ENCODE measurements at regions not wholly inside any gene's neighbourhood (a gene's known extent, or its start where the extent isn't known, plus 50 kb on each side); places are given as distances from the start of the nearest gene placed in this dataset.

- TF ChIP-seq, protein P1, sequence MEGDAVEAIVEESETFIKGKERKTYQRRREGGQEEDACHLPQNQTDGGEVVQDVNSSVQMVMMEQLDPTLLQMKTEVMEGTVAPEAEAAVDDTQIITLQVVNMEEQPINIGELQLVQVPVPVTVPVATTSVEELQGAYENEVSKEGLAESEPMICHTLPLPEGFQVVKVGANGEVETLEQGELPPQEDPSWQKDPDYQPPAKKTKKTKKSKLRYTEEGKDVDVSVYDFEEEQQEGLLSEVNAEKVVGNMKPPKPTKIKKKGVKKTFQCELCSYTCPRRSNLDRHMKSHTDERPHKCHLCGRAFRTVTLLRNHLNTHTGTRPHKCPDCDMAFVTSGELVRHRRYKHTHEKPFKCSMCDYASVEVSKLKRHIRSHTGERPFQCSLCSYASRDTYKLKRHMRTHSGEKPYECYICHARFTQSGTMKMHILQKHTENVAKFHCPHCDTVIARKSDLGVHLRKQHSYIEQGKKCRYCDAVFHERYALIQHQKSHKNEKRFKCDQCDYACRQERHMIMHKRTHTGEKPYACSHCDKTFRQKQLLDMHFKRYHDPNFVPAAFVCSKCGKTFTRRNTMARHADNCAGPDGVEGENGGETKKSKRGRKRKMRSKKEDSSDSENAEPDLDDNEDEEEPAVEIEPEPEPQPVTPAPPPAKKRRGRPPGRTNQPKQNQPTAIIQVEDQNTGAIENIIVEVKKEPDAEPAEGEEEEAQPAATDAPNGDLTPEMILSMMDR (IDR thresholded peaks at IDR 0.05) = no peak
- TF ChIP-seq EP300 (IDR thresholded peaks at IDR 0.05) (no peak), POLR2AphosphoS5 (IDR thresholded peaks at IDR 0.05) (no peak)
These were observed 117.3 kb downstream of the RHOU start for GRCh38 chr1:228852511-228853088.
